ENCODE measurements at regions not wholly inside any gene's neighbourhood (a gene's known extent, or its start where the extent isn't known, plus 50 kb on each side); places are given as distances from the start of the nearest gene placed in this dataset.

DNA sequence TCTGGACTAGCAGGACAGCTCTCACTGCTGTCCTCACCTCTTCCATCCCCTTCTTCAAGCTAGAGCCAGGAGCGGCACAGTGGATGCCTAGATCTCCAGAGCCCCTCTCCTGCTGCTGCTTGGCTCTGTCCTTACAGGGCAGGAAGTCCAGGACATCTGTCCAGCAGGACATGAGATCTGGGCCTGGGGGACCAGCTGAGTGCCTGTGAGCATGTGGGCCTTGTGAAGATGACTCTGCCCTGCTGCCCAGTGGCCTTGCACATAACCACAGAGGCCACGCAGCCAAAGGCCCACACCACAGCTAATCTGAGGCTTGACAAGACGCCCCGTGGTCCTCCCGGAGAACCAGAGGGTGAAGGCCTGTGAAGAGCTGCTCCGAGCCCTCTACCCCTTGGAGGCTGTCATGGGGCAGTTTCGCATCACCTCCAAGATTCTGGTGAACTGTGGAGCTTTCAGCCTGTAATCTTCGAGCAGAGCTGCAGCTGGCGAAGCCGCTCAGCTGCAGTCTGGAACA, 516.7 kb upstream of the HS6ST1 start:
- Mint-ChIP-seq H3K27me3 (peaks cover 5% of the 10 kb centered on the region), H3K9me3 (peaks cover 0 to 4% (median 0%) of the 10 kb centered on the region in 7 donors), H3K27ac (no peak overlapping the region)

DNA sequence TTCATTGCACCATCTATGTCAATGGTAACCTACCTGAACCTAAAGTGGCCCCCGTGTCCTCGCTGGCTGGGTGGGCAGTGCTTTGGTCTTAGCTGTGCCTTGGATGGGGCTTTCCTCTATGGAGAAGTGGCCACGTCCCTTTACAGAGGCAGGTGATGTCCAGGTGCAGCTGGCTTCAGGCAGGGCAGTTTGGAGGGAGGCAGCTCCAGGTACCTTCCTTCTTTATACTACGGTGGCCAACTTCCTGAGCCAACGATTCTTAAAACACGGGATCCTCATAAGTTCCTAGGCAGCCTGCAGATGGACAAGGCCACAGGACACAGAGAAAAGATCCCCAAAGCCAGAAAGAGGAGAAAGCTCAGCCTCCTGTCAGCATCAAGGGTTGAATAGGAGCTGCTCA, 517.3 kb upstream of the HS6ST1 start:
- H3K36me3 Mint-ChIP-seq: no peaks in the 10 kb centered on the region
- no peaks in the 10 kb centered on the region for H3K4me1 ChIP-seq (ENCODE audit: control insufficient read depth, insufficient read depth, low read length, poor library complexity, severe bottlenecking)
- H3K4me1 Mint-ChIP-seq: no peaks in the 10 kb centered on the region
- ATAC-seq (ENCODE audit: low read depth in 2 of 2): no peak
- H3K27me3 Mint-ChIP-seq: peaks cover 5% of the 10 kb centered on the region
- H3K27ac ChIP-seq (ENCODE audit: insufficient read depth, low read length, poor library complexity, severe bottlenecking): no peak overlapping the region
- no peaks in the 10 kb centered on the region for H3K27me3 ChIP-seq (ENCODE audit: control insufficient read depth, insufficient read depth, low read length)
- no peaks in the 10 kb centered on the region for H3K36me3 ChIP-seq (ENCODE audit: control insufficient read depth, insufficient read depth, low read length)
- DNase-seq: no peak
- H3K27ac Mint-ChIP-seq: no peak overlapping the region
- no peak overlapping the region for H3K4me3 Mint-ChIP-seq
- peaks cover 0 to 4% (median 0%) of the 10 kb centered on the region in 7 donors for H3K9me3 Mint-ChIP-seq
- H3K9me3 ChIP-seq (ENCODE audit: control insufficient read depth in 2 of 2, low read length in 2 of 2): no peaks in the 10 kb centered on the region
- no peak overlapping the region for H3K4me3 ChIP-seq (ENCODE audit: low read depth, low read length)

More for the DNA sequence above, 516.7 kb upstream of the HS6ST1 start:
- no peak overlapping the region for H3K4me3 Mint-ChIP-seq
- Histone ChIP-seq H3K4me1 (ENCODE audit: control insufficient read depth, insufficient read depth, low read length, poor library complexity, severe bottlenecking) (no peaks in the 10 kb centered on the region), H3K27ac (ENCODE audit: insufficient read depth, low read length, poor library complexity, severe bottlenecking) (no peak overlapping the region), H3K4me3 (ENCODE audit: low read depth, low read length) (no peak overlapping the region), H3K9me3 (ENCODE audit: control insufficient read depth in 2 of 2, low read length in 2 of 2) (no peaks in the 10 kb centered on the region), H3K27me3 (ENCODE audit: control insufficient read depth, insufficient read depth, low read length) (no peaks in the 10 kb centered on the region), H3K36me3 (ENCODE audit: control insufficient read depth, insufficient read depth, low read length) (no peaks in the 10 kb centered on the region)
- DNase-seq (no peak), ATAC-seq (ENCODE audit: low read depth in 2 of 2) (no peak)
- H3K4me1 Mint-ChIP-seq: no peaks in the 10 kb centered on the region
- no peaks in the 10 kb centered on the region for H3K36me3 Mint-ChIP-seq

DNA sequence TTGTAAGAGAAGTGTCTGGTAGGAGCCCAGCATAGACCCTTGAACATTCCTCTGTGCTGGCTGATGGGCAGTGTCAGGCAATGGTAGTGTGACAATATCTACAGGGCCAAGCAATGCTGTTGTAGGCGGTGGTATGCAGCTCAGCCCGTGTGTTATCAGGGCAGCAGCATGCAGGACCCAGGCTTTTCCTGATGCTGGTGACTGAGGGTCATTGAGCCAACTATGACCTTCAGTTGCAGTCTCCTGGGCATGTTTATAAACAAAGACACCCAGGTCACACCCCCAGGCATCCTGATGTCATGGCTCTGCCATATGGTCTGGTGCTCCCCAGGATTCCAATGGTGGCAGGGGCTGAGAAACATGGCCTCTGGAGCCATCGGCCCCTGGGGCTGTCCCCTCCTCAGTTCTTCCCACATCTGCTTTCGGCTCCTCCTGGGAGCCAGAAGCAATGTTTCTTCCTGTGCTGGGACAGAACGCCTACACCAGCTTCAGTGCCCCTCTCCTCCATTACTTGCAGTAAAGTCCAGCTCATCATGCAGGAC, 518.0 kb upstream of the HS6ST1 start:
- Histone ChIP-seq H3K27me3 (ENCODE audit: control insufficient read depth, insufficient read depth, low read length) (no peaks in the 10 kb centered on the region), H3K9me3 (ENCODE audit: control insufficient read depth in 2 of 2, low read length in 2 of 2) (no peaks in the 10 kb centered on the region), H3K36me3 (ENCODE audit: control insufficient read depth, insufficient read depth, low read length) (no peaks in the 10 kb centered on the region), H3K4me1 (ENCODE audit: control insufficient read depth, insufficient read depth, low read length, poor library complexity, severe bottlenecking) (no peaks in the 10 kb centered on the region), H3K27ac (ENCODE audit: insufficient read depth, low read length, poor library complexity, severe bottlenecking) (no peak overlapping the region), H3K4me3 (ENCODE audit: low read depth, low read length) (no peak overlapping the region)
- DNase-seq: no peak
- H3K9me3 Mint-ChIP-seq: peaks cover 0 to 4% (median 0%) of the 10 kb centered on the region in 7 donors
- no peak for ATAC-seq (ENCODE audit: low read depth in 2 of 2)
- H3K4me3 Mint-ChIP-seq: no peak overlapping the region
- H3K27me3 Mint-ChIP-seq: peaks cover 5% of the 10 kb centered on the region
- no peaks in the 10 kb centered on the region for H3K4me1 Mint-ChIP-seq
- no peaks in the 10 kb centered on the region for H3K36me3 Mint-ChIP-seq
- no peak overlapping the region for H3K27ac Mint-ChIP-seq

DNA sequence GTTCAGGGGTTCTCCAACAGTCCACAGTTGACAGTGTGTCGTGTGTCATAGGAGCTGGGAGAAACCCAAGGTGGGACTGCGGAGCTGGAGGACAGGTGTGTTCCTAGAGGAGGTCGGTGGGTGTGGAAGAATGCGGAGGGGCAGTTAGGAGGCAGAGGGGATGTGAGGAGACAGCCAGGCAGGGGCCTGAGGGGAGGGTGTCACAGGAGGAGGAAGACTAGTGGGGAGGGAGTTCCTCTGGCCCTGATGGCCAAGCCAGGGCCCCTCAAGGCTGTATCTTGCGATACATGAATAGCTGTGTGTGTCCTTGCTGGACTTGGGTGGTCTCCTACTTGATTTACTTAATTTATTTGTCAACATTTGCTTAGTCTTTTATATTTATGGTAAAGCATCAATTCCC, 519.6 kb upstream of the HS6ST1 start:
- H3K4me3 ChIP-seq (ENCODE audit: low read depth, low read length): no peak overlapping the region
- no peaks in the 10 kb centered on the region for H3K9me3 ChIP-seq (ENCODE audit: control insufficient read depth in 2 of 2, low read length in 2 of 2)
- no peaks in the 10 kb centered on the region for H3K27me3 ChIP-seq (ENCODE audit: control insufficient read depth, insufficient read depth, low read length)
- Mint-ChIP-seq H3K4me1 (no peaks in the 10 kb centered on the region), H3K4me3 (no peak overlapping the region), H3K27ac (no peak overlapping the region), H3K27me3 (peaks cover 5% of the 10 kb centered on the region), H3K36me3 (no peaks in the 10 kb centered on the region), H3K9me3 (peaks cover 0 to 4% (median 0%) of the 10 kb centered on the region in 7 donors)
- no peak overlapping the region for H3K27ac ChIP-seq (ENCODE audit: insufficient read depth, low read length, poor library complexity, severe bottlenecking)
- no peaks in the 10 kb centered on the region for H3K36me3 ChIP-seq (ENCODE audit: control insufficient read depth, insufficient read depth, low read length)
- no peak for DNase-seq
- ATAC-seq (ENCODE audit: low read depth in 2 of 2): no peak
- H3K4me1 ChIP-seq (ENCODE audit: control insufficient read depth, insufficient read depth, low read length, poor library complexity, severe bottlenecking): no peaks in the 10 kb centered on the region

DNA sequence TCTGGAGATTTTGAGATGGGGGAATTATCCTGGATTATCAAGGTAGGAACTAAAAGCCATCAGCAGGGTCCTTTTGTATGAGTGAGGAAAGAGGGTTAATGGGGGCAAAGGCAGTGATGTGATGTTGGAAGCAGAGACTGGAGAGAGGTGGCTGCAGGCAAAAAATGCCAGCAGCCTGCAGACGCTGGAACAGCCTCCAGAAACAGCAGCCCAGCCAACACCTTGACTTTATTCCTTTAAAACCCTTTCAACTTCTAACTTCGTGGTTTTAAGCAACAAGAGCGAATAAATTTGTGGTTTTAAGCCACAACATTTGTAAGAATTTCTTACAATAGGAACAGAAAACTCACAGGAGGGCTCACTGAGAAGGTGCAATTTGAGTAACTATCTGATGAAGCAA, 523.1 kb upstream of the HS6ST1 start:
- no peak for ATAC-seq (ENCODE audit: low read depth in 2 of 2)
- peaks cover 0 to 4% (median 0%) of the 10 kb centered on the region in 7 donors for H3K9me3 Mint-ChIP-seq
- H3K4me3 Mint-ChIP-seq: no peak overlapping the region
- H3K4me3 ChIP-seq (ENCODE audit: low read depth, low read length): no peak overlapping the region
- H3K27me3 ChIP-seq (ENCODE audit: control insufficient read depth, insufficient read depth, low read length): no peaks in the 10 kb centered on the region
- no peaks in the 10 kb centered on the region for H3K36me3 Mint-ChIP-seq
- H3K27ac Mint-ChIP-seq: peak overlapping the region in 1 of 3 donors; percentile 27
- H3K27me3 Mint-ChIP-seq: peaks cover 5% of the 10 kb centered on the region
- no peak overlapping the region for H3K27ac ChIP-seq (ENCODE audit: insufficient read depth, low read length, poor library complexity, severe bottlenecking)
- no peaks in the 10 kb centered on the region for H3K36me3 ChIP-seq (ENCODE audit: control insufficient read depth, insufficient read depth, low read length)
- no peaks in the 10 kb centered on the region for H3K9me3 ChIP-seq (ENCODE audit: control insufficient read depth in 2 of 2, low read length in 2 of 2)
- H3K4me1 Mint-ChIP-seq: no peaks in the 10 kb centered on the region
- no peak for DNase-seq
- H3K4me1 ChIP-seq (ENCODE audit: control insufficient read depth, insufficient read depth, low read length, poor library complexity, severe bottlenecking): no peaks in the 10 kb centered on the region

DNA sequence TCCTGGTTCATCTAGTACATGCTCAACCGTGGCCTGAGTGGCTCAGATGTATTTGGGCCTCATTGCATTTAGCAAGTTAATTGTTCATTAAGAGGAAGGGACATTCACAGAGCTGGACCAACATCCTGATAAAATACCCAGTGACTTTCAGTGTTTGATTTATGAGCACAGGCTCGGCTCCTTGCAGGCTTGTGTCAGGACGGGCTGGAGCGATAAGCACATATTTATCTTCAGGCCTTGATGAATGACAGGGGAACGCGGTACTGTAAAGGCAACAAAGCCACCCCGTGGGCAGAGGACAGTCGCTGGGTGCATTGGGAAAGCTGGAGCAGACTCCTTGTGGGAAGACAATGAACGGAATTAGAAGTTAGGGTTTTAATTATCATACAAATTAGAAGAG, 548.6 kb upstream of the HS6ST1 start:
- no peaks in the 10 kb centered on the region for H3K36me3 Mint-ChIP-seq
- no peak overlapping the region for H3K4me3 ChIP-seq (ENCODE audit: low read depth, low read length)
- H3K27me3 Mint-ChIP-seq: no peaks in the 10 kb centered on the region
- no peaks in the 10 kb centered on the region for H3K27me3 ChIP-seq (ENCODE audit: control insufficient read depth, insufficient read depth, low read length)
- no peak overlapping the region for H3K27ac ChIP-seq (ENCODE audit: insufficient read depth, low read length, poor library complexity, severe bottlenecking)
- no peak for ATAC-seq (ENCODE audit: low read depth in 2 of 2)
- H3K9me3 ChIP-seq (ENCODE audit: control insufficient read depth in 2 of 2, low read length in 2 of 2): no peaks in the 10 kb centered on the region
- peaks cover 0 to 2% (median 0%) of the 10 kb centered on the region in 7 donors for H3K9me3 Mint-ChIP-seq
- H3K27ac Mint-ChIP-seq: no peak overlapping the region
- DNase-seq: no peak
- no peaks in the 10 kb centered on the region for H3K36me3 ChIP-seq (ENCODE audit: control insufficient read depth, insufficient read depth, low read length)
- H3K4me1 Mint-ChIP-seq: no peaks in the 10 kb centered on the region
- no peak overlapping the region for H3K4me3 Mint-ChIP-seq
- no peaks in the 10 kb centered on the region for H3K4me1 ChIP-seq (ENCODE audit: control insufficient read depth, insufficient read depth, low read length, poor library complexity, severe bottlenecking)

DNA sequence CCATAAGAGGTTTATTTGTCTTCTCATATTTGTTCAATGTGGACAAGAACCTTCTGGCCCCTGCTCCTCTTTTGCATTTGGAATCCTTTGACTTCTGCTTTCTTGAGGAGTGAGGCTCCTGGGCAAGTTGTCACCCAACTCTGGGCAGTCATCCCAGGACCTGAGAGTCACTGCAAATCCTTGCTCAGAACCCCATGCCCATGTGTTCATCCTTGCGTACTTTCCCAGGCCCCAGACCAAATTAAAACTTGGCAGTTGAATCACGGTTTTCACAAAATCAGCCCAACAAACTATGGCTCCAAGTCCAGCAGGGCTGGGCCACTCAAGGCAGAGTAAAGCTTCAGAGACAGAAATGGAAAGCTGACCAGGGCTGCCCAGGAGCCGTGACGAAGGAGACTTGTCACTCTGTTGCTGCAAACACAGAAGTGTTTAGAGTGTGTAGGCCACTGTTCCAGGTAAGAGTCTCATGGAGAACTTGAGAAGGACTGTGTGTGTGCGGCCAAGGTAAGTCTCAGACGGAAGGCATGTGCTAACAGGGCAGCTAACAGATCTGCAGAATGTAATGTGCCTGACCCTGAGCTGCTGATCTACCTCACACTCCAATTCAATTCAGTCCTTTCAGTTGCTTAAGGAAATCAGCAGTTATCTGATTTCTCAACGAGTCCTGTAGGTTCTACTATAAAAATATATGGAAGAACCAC, 549.4 kb upstream of the HS6ST1 start:
- Mint-ChIP-seq H3K9me3 (peaks cover 0 to 2% (median 0%) of the 10 kb centered on the region in 7 donors), H3K4me3 (no peak overlapping the region), H3K4me1 (no peaks in the 10 kb centered on the region), H3K27ac (no peak overlapping the region), H3K27me3 (no peaks in the 10 kb centered on the region), H3K36me3 (no peaks in the 10 kb centered on the region)
- no peaks in the 10 kb centered on the region for H3K36me3 ChIP-seq (ENCODE audit: control insufficient read depth, insufficient read depth, low read length)
- no peak for ATAC-seq (ENCODE audit: low read depth in 2 of 2)
- no peak overlapping the region for H3K27ac ChIP-seq (ENCODE audit: insufficient read depth, low read length, poor library complexity, severe bottlenecking)
- no peak for DNase-seq
- H3K9me3 ChIP-seq (ENCODE audit: control insufficient read depth in 2 of 2, low read length in 2 of 2): no peaks in the 10 kb centered on the region
- H3K27me3 ChIP-seq (ENCODE audit: control insufficient read depth, insufficient read depth, low read length): no peaks in the 10 kb centered on the region
- H3K4me1 ChIP-seq (ENCODE audit: control insufficient read depth, insufficient read depth, low read length, poor library complexity, severe bottlenecking): no peaks in the 10 kb centered on the region
- no peak overlapping the region for H3K4me3 ChIP-seq (ENCODE audit: low read depth, low read length)

All from CD4-positive, CD25-positive, alpha-beta regulatory T cell (primary cell).